ENCODE measurements at regions not wholly inside any gene's neighbourhood (a gene's known extent, or its start where the extent isn't known, plus 50 kb on each side); places are given as distances from the start of the nearest gene placed in this dataset.

DNA sequence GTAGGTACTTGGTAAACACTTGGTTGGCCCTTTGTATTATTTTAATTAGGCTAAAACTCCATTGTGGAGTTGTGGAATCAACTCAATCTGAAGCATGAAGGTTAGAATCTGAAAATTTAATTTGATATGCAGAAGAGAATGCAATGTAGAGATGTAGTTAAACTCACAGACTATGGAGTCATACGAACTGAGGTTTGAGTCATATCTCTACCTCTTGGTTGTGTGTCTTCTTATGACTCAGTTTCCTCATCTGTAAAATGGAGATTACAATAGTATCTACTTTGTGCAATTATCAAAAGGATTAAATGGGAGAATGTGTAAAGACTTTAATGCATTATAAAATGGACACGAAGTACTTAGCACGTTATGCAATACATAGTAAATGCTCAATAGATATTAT, 146.0 kb upstream of the IFNG-AS1 start:
- TF ChIP-seq, protein P1, sequence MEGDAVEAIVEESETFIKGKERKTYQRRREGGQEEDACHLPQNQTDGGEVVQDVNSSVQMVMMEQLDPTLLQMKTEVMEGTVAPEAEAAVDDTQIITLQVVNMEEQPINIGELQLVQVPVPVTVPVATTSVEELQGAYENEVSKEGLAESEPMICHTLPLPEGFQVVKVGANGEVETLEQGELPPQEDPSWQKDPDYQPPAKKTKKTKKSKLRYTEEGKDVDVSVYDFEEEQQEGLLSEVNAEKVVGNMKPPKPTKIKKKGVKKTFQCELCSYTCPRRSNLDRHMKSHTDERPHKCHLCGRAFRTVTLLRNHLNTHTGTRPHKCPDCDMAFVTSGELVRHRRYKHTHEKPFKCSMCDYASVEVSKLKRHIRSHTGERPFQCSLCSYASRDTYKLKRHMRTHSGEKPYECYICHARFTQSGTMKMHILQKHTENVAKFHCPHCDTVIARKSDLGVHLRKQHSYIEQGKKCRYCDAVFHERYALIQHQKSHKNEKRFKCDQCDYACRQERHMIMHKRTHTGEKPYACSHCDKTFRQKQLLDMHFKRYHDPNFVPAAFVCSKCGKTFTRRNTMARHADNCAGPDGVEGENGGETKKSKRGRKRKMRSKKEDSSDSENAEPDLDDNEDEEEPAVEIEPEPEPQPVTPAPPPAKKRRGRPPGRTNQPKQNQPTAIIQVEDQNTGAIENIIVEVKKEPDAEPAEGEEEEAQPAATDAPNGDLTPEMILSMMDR (IDR thresholded peaks at IDR 0.05; ENCODE audit: extremely low read depth in 1 of 2, insufficient read depth in 1 of 2, low read depth in 1 of 2, low read length in 2 of 2), result no peak
- TF ChIP-seq GATA2 (IDR thresholded peaks at IDR 0.05; ENCODE audit: insufficient read depth, insufficient read length, low read depth, low read length) (no peak), MYC (IDR thresholded peaks at IDR 0.05; ENCODE audit: low read depth, low read length) (no peak), POLR2AphosphoS5 (IDR thresholded peaks at IDR 0.05; ENCODE audit: insufficient read depth, low read depth, low read length) (no peak), POLR2A (IDR thresholded peaks at IDR 0.05; ENCODE audit: low read depth, low read length) (no peak)
- POLR2A ChIA-PET, result no interaction called here
- BruUV-seq (replicated peaks), result no TSS peak

DNA sequence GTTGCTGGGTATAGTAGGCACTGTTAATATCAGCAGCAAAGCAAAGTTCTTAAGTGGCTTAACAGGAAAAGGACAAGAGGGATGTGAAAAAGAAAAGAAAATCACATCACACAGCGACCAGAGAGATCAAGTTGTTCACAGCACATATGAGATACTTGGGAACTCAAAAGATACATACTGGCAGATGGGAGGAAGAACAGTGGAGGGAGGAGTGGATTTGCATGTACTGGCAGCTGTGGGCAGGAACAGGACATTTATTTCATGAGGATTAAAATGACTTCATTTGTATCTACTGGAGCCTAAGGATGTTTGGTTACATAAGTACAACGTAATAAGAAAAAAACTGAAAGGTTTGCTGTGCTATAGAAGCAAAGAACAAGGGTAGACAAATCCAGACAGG, 136.5 kb upstream of the IFNG-AS1 start:
- Histone ChIP-seq H2AFZ (ENCODE audit: low read depth, low read length) (no peak overlapping the region), H3K4me1 (ENCODE audit: control insufficient read depth, extremely low read depth, insufficient read depth, low read length) (no peaks in the 10 kb centered on the region), H3K9me1 (replicated peaks; ENCODE audit: control insufficient read depth, extremely low read depth, insufficient read depth, low read length) (no peaks in the 10 kb centered on the region), H3K36me3 (ENCODE audit: control insufficient read depth in 2 of 2, extremely low read depth in 1 of 2, insufficient read depth in 2 of 2, low read length in 2 of 2) (no peaks in the 10 kb centered on the region), H3K4me3 (replicated peaks in 1 of 3; ENCODE audit: insufficient read depth in 1 of 3, low read depth in 1 of 3, low read length in 3 of 3) (no peak overlapping the region), H3K9ac (replicated peaks; ENCODE audit: extremely low read depth, insufficient read depth, low read length) (no peak overlapping the region), H3K4me2 (ENCODE audit: insufficient read depth, low read length) (no peak overlapping the region), H3K9me3 (replicated peaks; ENCODE audit: control insufficient read depth, insufficient read depth, low read length) (no peaks in the 10 kb centered on the region), H3K27ac (ENCODE audit: insufficient read depth, low read depth, low read length) (no peak overlapping the region), H3K79me2 (ENCODE audit: control insufficient read depth, insufficient read depth, low read length) (no peaks in the 10 kb centered on the region), H4K20me1 (replicated peaks; ENCODE audit: control insufficient read depth, extremely low read depth, insufficient read depth, low read length) (no peaks in the 10 kb centered on the region), H3K27me3 (ENCODE audit: control insufficient read depth in 2 of 2, insufficient read depth in 2 of 2, low read length in 2 of 2) (no peaks in the 10 kb centered on the region)
- ChIA-PET CTCF (no interaction called here), POLR2A (no interaction called here)
- dilution Hi-C loops (cut with MboI; ENCODE audit: extremely low pct_ligation_motif_present, low sequenced_read_pairs) (no loop called here), intact Hi-C loops (cut with micrococcal nuclease) (no loop called here)
- no TSS peak for BruUV-seq (replicated peaks)
- FAIRE-seq, result no peak
- DNase-seq (ENCODE audit: low read depth, low spot score), result no peak
- TF ChIP-seq, protein P2, sequence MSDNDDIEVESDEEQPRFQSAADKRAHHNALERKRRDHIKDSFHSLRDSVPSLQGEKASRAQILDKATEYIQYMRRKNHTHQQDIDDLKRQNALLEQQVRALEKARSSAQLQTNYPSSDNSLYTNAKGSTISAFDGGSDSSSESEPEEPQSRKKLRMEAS (IDR thresholded peaks at IDR 0.05; ENCODE audit: insufficient read depth, insufficient read length), result no peak
- TF ChIP-seq POLR2A (IDR thresholded peaks at IDR 0.05; ENCODE audit: low read depth, low read length) (no peak), FOS (IDR thresholded peaks at IDR 0.05; ENCODE audit: borderline replicate concordance, insufficient read depth, low read length) (no peak), JUN (IDR thresholded peaks at IDR 0.05; ENCODE audit: borderline replicate concordance, insufficient read depth, insufficient read length, low read depth) (no peak), EZH2 (IDR thresholded peaks at IDR 0.05; ENCODE audit: borderline replicate concordance, low read depth, low read length, severe bottlenecking) (no peak), POLR2AphosphoS5 (IDR thresholded peaks at IDR 0.05; ENCODE audit: insufficient read depth, low read depth, low read length) (no peak), GATA2 (IDR thresholded peaks at IDR 0.05; ENCODE audit: insufficient read depth, insufficient read length, low read depth, low read length) (no peak), MYC (IDR thresholded peaks at IDR 0.05; ENCODE audit: low read depth, low read length) (no peak)
- TF ChIP-seq, protein P1 (IDR thresholded peaks at IDR 0.05; ENCODE audit: extremely low read depth in 1 of 2, insufficient read depth in 1 of 2, low read depth in 1 of 2, low read length in 2 of 2), result no peak

More for the DNA sequence above, 146.0 kb upstream of the IFNG-AS1 start:
- no peak overlapping the region for H3K4me2 ChIP-seq (ENCODE audit: insufficient read depth, low read length)
- no peaks in the 10 kb centered on the region for H4K20me1 ChIP-seq (replicated peaks; ENCODE audit: control insufficient read depth, extremely low read depth, insufficient read depth, low read length)
- FAIRE-seq (no peak), DNase-seq (ENCODE audit: low read depth, low spot score) (no peak)
- intact Hi-C loops (cut with micrococcal nuclease), result no loop called here
- no peaks in the 10 kb centered on the region for H3K4me1 ChIP-seq (ENCODE audit: control insufficient read depth, extremely low read depth, insufficient read depth, low read length)
- H3K27ac ChIP-seq (ENCODE audit: insufficient read depth, low read depth, low read length), result no peak overlapping the region
- no peaks in the 10 kb centered on the region for H3K9me3 ChIP-seq (replicated peaks; ENCODE audit: control insufficient read depth, insufficient read depth, low read length)
- H3K79me2 ChIP-seq (ENCODE audit: control insufficient read depth, insufficient read depth, low read length), result no peaks in the 10 kb centered on the region
- no peak overlapping the region for H3K4me3 ChIP-seq (replicated peaks in 1 of 3; ENCODE audit: insufficient read depth in 1 of 3, low read depth in 1 of 3, low read length in 3 of 3)
- dilution Hi-C loops (cut with MboI; ENCODE audit: extremely low pct_ligation_motif_present, low sequenced_read_pairs), result no loop called here
- no peak overlapping the region for H2AFZ ChIP-seq (ENCODE audit: low read depth, low read length)
- H3K9me1 ChIP-seq (replicated peaks; ENCODE audit: control insufficient read depth, extremely low read depth, insufficient read depth, low read length), result no peaks in the 10 kb centered on the region
- H3K9ac ChIP-seq (replicated peaks; ENCODE audit: extremely low read depth, insufficient read depth, low read length), result no peak overlapping the region
- H3K36me3 ChIP-seq (ENCODE audit: control insufficient read depth in 2 of 2, extremely low read depth in 1 of 2, insufficient read depth in 2 of 2, low read length in 2 of 2), result no peaks in the 10 kb centered on the region
- CTCF ChIA-PET, result no interaction called here
- no peaks in the 10 kb centered on the region for H3K27me3 ChIP-seq (ENCODE audit: control insufficient read depth in 2 of 2, insufficient read depth in 2 of 2, low read length in 2 of 2)
